GM12878 (cell line): ENCODE measurements at regions not wholly inside any gene's neighbourhood (a gene's known extent, or its start where the extent isn't known, plus 50 kb on each side); places are given as distances from the start of the nearest gene placed in this dataset.

ENCODE experiments used
- CREB1 ChIP-seq: IDR thresholded peaks from 2 replicates; pipeline ENCODE4 v1.6.1; 2012; ENCODE audit warnings: low read depth, mild to moderate bottlenecking, inconsistent platforms
- CREM ChIP-seq: IDR thresholded peaks from 2 replicates; pipeline ENCODE4 v1.6.1; 2014; ENCODE audit warnings: antibody characterized with exemption, low read depth
- EP300 ChIP-seq, 2 experiments: fragments of 150-350 bp in 1 of 2; IDR thresholded peaks; 2 replicates each; pipeline ENCODE4 v1.6.1; 2011 to 2012; ENCODE audit warnings: low read depth in 2 of 2, low read length in 2 of 2, borderline replicate concordance in 1 of 2, improper control_type of control experiment in 1 of 2, inconsistent platforms in 1 of 2; ENCODE audit not compliant: control insufficient read depth in 1 of 2
- HDAC2 ChIP-seq: fragments of 200-600 bp; sonication (generic); IDR thresholded peaks from 2 replicates; pipeline ENCODE4 v1.6.1; 2017
- HDAC6 ChIP-seq: fragments of 200-600 bp; sonication (generic); IDR thresholded peaks from one replicate; pipeline ENCODE4 v1.8.0; 2017; ENCODE audit warnings: antibody characterized with exemption; ENCODE audit not compliant: unreplicated experiment
- IRF3 ChIP-seq: fragments of 450-650 bp; IDR thresholded peaks from 2 replicates; pipeline ENCODE4 v1.6.1; 2014; ENCODE audit warnings: mild to moderate bottlenecking
- MEF2B ChIP-seq: fragments of 450-650 bp; IDR thresholded peaks from 2 replicates; pipeline ENCODE4 v1.6.1; 2018; ENCODE audit warnings: mild to moderate bottlenecking, moderate library complexity; ENCODE audit not compliant: partially characterized antibody, poor library complexity, severe bottlenecking
- NFIC ChIP-seq: IDR thresholded peaks from 2 replicates; pipeline ENCODE4 v1.6.1; 2012; ENCODE audit warnings: low read depth, mild to moderate bottlenecking, inconsistent platforms, low read length, moderate library complexity
- NFYB ChIP-seq: IDR thresholded peaks from 2 replicates; pipeline ENCODE4 v1.6.1; 2011; ENCODE audit warnings: low read depth, mild to moderate bottlenecking, low read length, improper control_type of control experiment, moderate library complexity; ENCODE audit not compliant: insufficient read depth
- NRF1 ChIP-seq: conservative IDR thresholded peaks from 2 replicates; pipeline ENCODE4 v1.6.1; 2011; ENCODE audit warnings: mild to moderate bottlenecking, low read depth, low read length, improper control_type of control experiment
- PKNOX1 ChIP-seq: fragments of 450-650 bp; IDR thresholded peaks from 2 replicates; pipeline ENCODE4 v1.6.1; 2016; ENCODE audit warnings: mild to moderate bottlenecking
- RELA ChIP-seq: fragments of 450-650 bp; IDR thresholded peaks from 2 replicates; pipeline ENCODE4 v1.8.0; 2014; ENCODE audit warnings: borderline replicate concordance; ENCODE audit not compliant: partially characterized antibody
- REST ChIP-seq: IDR thresholded peaks from 2 replicates; pipeline ENCODE4 v1.6.1; 2012; ENCODE audit warnings: mild to moderate bottlenecking, low read depth, low read length
- ZNF274 ChIP-seq: IDR thresholded peaks from one replicate; pipeline ENCODE4 v1.8.0; 2011; ENCODE audit not compliant: insufficient read length, insufficient read depth
- ZNF622 ChIP-seq: fragments of 450-650 bp; IDR thresholded peaks from 2 replicates; pipeline ENCODE4 v1.6.1; 2017; ENCODE audit warnings: mild to moderate bottlenecking, inconsistent platforms
- ZSCAN29 ChIP-seq: fragments of 450-650 bp; IDR thresholded peaks from 2 replicates; pipeline ENCODE4 v1.6.1; 2017; ENCODE audit warnings: mild to moderate bottlenecking, moderate library complexity

- no peak for TF ChIP-seq REST
- TF ChIP-seq ZSCAN29, result no peak
- TF ChIP-seq CREB1, result no peak
- TF ChIP-seq RELA, result no peak
- TF ChIP-seq NFYB, result no peak
- no peak for TF ChIP-seq IRF3
- no peak for TF ChIP-seq EP300 (IDR thresholded peaks at IDR 0.05; ENCODE audit: borderline replicate concordance in 1 of 2, control insufficient read depth in 1 of 2, low read depth in 2 of 2, low read length in 2 of 2)
- no peak for TF ChIP-seq HDAC2
- TF ChIP-seq NFIC, result no peak
- no peak for TF ChIP-seq PKNOX1
- no peak for TF ChIP-seq NRF1
- TF ChIP-seq MEF2B, result no peak
- no peak for TF ChIP-seq ZNF274
- no peak for TF ChIP-seq ZNF622
- no peak for TF ChIP-seq HDAC6
- no peak for TF ChIP-seq CREM
Observed at GRCh38 chr18:53950545-53950944, 273.9 kb downstream of the MBD2 start (continued).
